Effector memory CD8-positive, alpha-beta T cell (primary cell): ENCODE measurements at regions not wholly inside any gene's neighbourhood (a gene's known extent, or its start where the extent isn't known, plus 50 kb on each side); places are given as distances from the start of the nearest gene placed in this dataset.

Experiments
- ATAC-seq: fragments of 150-1000 bp; cut with Tn5 transposase; replicated peaks from 2 replicates; pipeline ENCODE4 v1.10.0; 2021; ENCODE audit warnings: mild to moderate bottlenecking, moderate library complexity
- DNase-seq, 3 experiments: peaks; one replicate each; pipeline ENCODE4 v3.0.0; 2021
- H3K27ac Mint-ChIP-seq, 2 donors: one replicate each; pipeline ENCODE4 v1.8.0; 2022; ENCODE audit warnings: mild to moderate bottlenecking in 2 of 2, mixed read lengths in 2 of 2, moderate library complexity in 2 of 2
- H3K27me3 Mint-ChIP-seq, 2 donors: one replicate each; pipeline ENCODE4 v1.8.0; 2022; ENCODE audit warnings: mixed read lengths in 2 of 2
- H3K36me3 Mint-ChIP-seq: one replicate; pipeline ENCODE4 v1.8.0; 2022; ENCODE audit warnings: mild to moderate bottlenecking, moderate library complexity, mixed read lengths; ENCODE audit not compliant: insufficient read depth
- H3K4me1 Mint-ChIP-seq, 2 donors: one replicate each; pipeline ENCODE4 v1.8.0; 2022; ENCODE audit warnings: low read depth in 2 of 2, mixed read lengths in 2 of 2
- H3K4me3 Mint-ChIP-seq, 2 donors: one replicate each; pipeline ENCODE4 v1.8.0; 2022; ENCODE audit warnings: mild to moderate bottlenecking in 2 of 2, mixed read lengths in 2 of 2, moderate library complexity in 2 of 2
- H3K9me3 Mint-ChIP-seq, 2 donors: one replicate each; pipeline ENCODE4 v1.8.0; 2022; ENCODE audit warnings: mixed read lengths in 2 of 2

GRCh38 chr1:99123936-99124335, 119.3 kb upstream of the PLPPR5 start:
- ATAC-seq: no peak
- no peak overlapping the region for H3K27ac Mint-ChIP-seq
- no peaks in the 10 kb centered on the region for H3K9me3 Mint-ChIP-seq
- H3K36me3 Mint-ChIP-seq: no peaks in the 10 kb centered on the region
- H3K4me3 Mint-ChIP-seq: no peak overlapping the region
- H3K27me3 Mint-ChIP-seq: peaks cover 0 to 10% of the 10 kb centered on the region in 2 donors
- no peak for DNase-seq
- no peaks in the 10 kb centered on the region for H3K4me1 Mint-ChIP-seq

DNA sequence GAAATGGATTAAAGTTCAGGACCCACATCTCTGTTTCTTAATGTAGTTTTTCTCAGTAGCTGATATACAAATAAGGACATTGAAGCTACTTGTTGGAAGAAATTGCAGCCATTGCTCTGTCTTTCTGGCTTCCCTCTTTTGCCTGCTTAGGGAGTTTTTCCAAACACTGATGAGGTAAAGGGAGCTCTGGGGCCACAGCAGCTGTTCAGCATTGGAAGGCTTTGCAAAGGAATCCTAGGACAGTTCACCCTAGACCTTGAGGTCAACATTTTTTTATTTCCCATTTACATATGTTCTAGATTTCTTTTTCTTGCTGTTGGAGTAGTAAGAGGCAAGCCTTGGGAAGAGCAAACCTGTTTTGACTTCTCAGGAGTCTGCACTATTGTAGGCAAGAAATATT, 126.9 kb upstream of the PLPPR5 start:
- ATAC-seq (no peak), DNase-seq (no peak)
- no peak overlapping the region for H3K27ac Mint-ChIP-seq
- no peaks in the 10 kb centered on the region for H3K9me3 Mint-ChIP-seq
- H3K27me3 Mint-ChIP-seq: peaks cover 9 to 27% of the 10 kb centered on the region in 2 donors
- H3K4me1 Mint-ChIP-seq: no peaks in the 10 kb centered on the region
- no peaks in the 10 kb centered on the region for H3K36me3 Mint-ChIP-seq
- H3K4me3 Mint-ChIP-seq: no peak overlapping the region

DNA sequence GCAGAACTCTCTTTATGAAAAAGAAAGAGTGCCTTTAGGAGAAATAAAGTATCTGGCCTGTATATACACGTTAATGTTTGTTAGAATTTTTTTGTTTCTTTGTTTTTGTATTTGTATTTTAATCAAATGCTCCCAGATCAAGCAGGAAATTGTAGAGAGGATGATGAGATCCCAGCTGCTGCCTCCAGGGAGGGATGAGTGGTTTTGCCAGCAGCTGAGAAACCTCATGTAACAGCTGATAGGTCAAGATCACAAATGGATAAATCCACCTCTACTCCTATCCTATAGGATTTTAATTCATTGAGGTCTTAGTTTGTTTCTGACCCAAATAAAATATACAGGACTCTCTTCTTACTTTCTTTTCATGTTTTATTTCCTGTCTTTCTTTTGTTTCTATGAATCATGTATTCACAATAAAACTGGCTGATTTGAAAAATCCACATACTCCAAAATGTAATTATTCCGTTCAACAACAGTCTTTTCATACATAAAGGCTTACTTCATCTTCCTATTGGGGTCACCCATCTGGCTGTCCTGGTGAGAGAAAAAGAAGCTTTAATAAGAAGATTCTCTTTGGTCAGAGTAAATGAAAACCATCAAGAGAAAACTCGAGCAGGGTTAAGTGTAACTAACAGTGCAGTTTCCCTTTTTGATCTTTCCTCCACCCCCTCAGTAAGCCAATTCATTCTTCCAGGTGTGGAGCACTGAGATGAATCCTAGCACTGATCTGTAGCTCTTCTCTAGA, 129.3 kb upstream of the PLPPR5 start:
- no peaks in the 10 kb centered on the region for H3K9me3 Mint-ChIP-seq
- no peak overlapping the region for H3K4me3 Mint-ChIP-seq
- H3K27me3 Mint-ChIP-seq: peaks cover 9 to 17% of the 10 kb centered on the region in 2 donors

DNA sequence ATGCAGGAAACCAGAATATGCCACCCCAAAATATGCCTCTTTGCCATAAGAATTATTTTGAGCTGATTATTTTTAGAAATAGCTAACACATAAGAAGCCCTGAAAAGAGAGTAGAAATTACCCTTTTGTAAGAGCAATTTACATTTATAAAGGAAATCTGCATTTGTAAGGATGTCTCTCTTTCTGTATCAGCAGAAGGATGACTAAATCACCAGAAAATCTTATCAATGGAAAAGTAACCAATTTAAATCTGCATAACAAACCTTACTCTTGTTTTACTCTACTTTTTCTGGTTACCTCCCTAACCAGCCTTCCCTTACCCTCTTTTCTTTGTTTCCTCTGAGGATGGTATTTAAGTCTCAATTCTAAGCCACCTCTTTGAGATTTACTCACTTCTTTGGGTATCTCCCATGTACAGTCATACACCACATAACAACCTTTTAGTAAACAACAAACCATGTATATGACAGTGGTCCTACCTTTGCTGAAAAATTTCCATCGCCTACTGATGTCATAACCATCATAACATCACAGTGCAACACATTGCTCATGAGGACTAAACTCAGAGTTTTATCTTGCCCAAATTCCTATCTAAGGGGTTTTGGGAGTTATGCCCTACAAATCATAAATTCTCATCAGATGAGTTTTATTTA, 126.6 kb upstream of the PLPPR4 start:
- peaks cover 0 to 2% of the 10 kb centered on the region in 2 donors for H3K4me1 Mint-ChIP-seq
- H3K9me3 Mint-ChIP-seq: no peaks in the 10 kb centered on the region
- H3K27ac Mint-ChIP-seq: no peak overlapping the region

More for the DNA sequence above, 129.3 kb upstream of the PLPPR5 start:
- H3K4me1 Mint-ChIP-seq: peaks cover 0 to 2% of the 10 kb centered on the region in 2 donors
- ATAC-seq (no peak), DNase-seq (no peak)
- no peak overlapping the region for H3K27ac Mint-ChIP-seq
- H3K36me3 Mint-ChIP-seq: no peaks in the 10 kb centered on the region

GRCh38 chr1:99139876-99140275, 124.4 kb upstream of the PLPPR4 start:
- ATAC-seq (no peak), DNase-seq (no peak)
- Mint-ChIP-seq H3K9me3 (no peaks in the 10 kb centered on the region), H3K4me1 (peaks cover 0 to 2% of the 10 kb centered on the region in 2 donors), H3K36me3 (no peaks in the 10 kb centered on the region), H3K27ac (no peak overlapping the region), H3K4me3 (no peak overlapping the region), H3K27me3 (peaks cover 0 to 6% of the 10 kb centered on the region in 2 donors)

More for the DNA sequence above, 126.6 kb upstream of the PLPPR4 start:
- Mint-ChIP-seq H3K4me3 (no peak overlapping the region), H3K36me3 (no peaks in the 10 kb centered on the region), H3K27me3 (no peaks in the 10 kb centered on the region)
- ATAC-seq (no peak), DNase-seq (no peak)

GRCh38 chr1:99146129-99146848, 118.0 kb upstream of the PLPPR4 start:
- DNase-seq (no peak), ATAC-seq (no peak)
- no peaks in the 10 kb centered on the region for H3K9me3 Mint-ChIP-seq
- H3K36me3 Mint-ChIP-seq: no peaks in the 10 kb centered on the region
- no peak overlapping the region for H3K4me3 Mint-ChIP-seq
- no peaks in the 10 kb centered on the region for H3K4me1 Mint-ChIP-seq
- peaks cover 0 to 17% of the 10 kb centered on the region in 2 donors for H3K27me3 Mint-ChIP-seq
- no peak overlapping the region for H3K27ac Mint-ChIP-seq

- Mint-ChIP-seq H3K27ac (no peak overlapping the region), H3K4me3 (no peak overlapping the region), H3K27me3 (peaks cover 0 to 11% of the 10 kb centered on the region in 2 donors), H3K9me3 (no peaks in the 10 kb centered on the region), H3K36me3 (no peaks in the 10 kb centered on the region), H3K4me1 (no peaks in the 10 kb centered on the region)
- ATAC-seq: no peak
- no peak for DNase-seq
Observed at GRCh38 chr1:99149952-99150351, 114.3 kb upstream of the PLPPR4 start.

- Mint-ChIP-seq H3K27ac (no peak overlapping the region), H3K4me3 (no peak overlapping the region), H3K9me3 (no peaks in the 10 kb centered on the region), H3K36me3 (no peaks in the 10 kb centered on the region), H3K27me3 (peaks cover 0 to 6% of the 10 kb centered on the region in 2 donors), H3K4me1 (no peaks in the 10 kb centered on the region)
- no peak for ATAC-seq
- no peak for DNase-seq
Observed at GRCh38 chr1:99152132-99152531, 112.2 kb upstream of the PLPPR4 start.

DNA sequence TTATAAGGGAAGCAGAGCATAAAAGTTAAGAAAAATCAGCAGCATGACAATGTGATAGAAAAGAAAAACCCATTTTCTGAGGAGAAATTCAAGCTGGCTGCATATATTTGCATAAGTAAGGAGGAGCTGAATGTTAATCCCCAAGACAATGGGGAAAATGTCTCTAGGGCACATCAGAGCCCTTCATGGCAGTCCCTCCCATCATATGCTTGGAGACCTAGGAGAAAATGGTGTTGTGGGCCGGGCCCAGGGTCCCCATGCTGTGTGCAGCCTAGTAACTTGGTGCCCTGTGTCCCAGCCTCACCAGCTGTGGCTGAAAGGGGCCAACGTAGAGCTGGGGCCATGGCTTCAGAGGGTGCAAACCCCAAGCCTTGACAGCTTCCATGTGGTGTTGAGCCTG, 100.6 kb upstream of the PLPPR4 start:
- no peak for ATAC-seq
- H3K9me3 Mint-ChIP-seq: no peaks in the 10 kb centered on the region
- no peaks in the 10 kb centered on the region for H3K4me1 Mint-ChIP-seq
- no peak for DNase-seq
- peaks cover 28 to 49% of the 10 kb centered on the region in 2 donors for H3K27me3 Mint-ChIP-seq
- no peak overlapping the region for H3K27ac Mint-ChIP-seq
- no peak overlapping the region for H3K4me3 Mint-ChIP-seq
- H3K36me3 Mint-ChIP-seq: no peaks in the 10 kb centered on the region

DNA sequence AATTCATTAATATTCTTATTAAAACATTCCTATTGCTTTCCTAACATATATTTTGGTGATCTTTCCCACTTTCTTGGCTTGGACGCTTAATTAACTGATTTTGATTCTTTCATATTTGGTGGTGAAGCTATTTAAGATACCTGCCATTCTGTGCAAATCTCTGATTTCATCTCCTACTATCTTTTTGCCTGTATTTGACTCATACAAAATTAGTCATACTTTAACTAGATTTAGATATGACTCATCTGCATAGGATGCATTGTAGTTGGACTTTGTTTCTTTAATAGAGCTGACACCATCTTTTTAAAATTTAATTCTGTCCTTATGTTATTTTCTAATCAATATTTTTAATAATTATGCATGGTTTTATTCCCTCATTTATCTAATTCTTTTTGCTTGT, 93.8 kb upstream of the PLPPR4 start:
- ATAC-seq (no peak), DNase-seq (no peak)
- no peak overlapping the region for H3K27ac Mint-ChIP-seq
- H3K27me3 Mint-ChIP-seq: peaks cover 23 to 25% of the 10 kb centered on the region in 2 donors
- H3K4me1 Mint-ChIP-seq: no peaks in the 10 kb centered on the region
- H3K9me3 Mint-ChIP-seq: no peaks in the 10 kb centered on the region
- no peaks in the 10 kb centered on the region for H3K36me3 Mint-ChIP-seq
- H3K4me3 Mint-ChIP-seq: no peak overlapping the region

DNA sequence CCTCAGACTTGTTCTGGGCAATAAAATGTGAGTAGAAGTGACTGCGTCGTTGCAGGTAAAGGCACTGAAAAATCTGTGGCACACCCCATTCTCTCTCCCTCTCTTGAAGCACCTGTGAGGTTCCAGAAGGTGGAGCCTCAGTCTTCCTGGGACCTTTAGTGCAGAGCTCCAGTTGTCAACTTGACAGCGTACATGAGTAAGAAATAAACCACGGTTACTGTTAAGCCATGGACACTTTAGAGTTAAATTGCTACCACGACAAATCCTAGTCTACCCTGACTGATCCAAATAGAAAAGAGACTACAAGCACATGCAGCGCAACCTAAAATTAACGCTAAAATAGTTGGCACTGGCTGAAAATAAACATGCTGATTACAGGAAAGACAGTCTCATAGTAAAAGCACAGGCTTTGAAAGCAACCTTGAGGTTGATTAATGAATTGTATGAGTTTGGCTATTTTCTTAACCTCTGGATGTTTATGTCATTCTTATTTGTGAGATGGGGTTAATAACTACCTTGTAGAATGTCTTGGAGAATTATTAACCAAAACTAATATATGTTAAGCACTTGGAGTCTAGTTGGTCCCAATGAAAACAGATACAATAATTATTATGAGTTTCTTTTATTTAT, 93.0 kb upstream of the PLPPR4 start:
- Mint-ChIP-seq H3K9me3 (no peaks in the 10 kb centered on the region), H3K4me3 (no peak overlapping the region), H3K4me1 (no peaks in the 10 kb centered on the region), H3K36me3 (no peaks in the 10 kb centered on the region), H3K27me3 (peaks cover 17 to 19% of the 10 kb centered on the region in 2 donors), H3K27ac (no peak overlapping the region)
- ATAC-seq (no peak), DNase-seq (no peak)

GRCh38 chr1:99173282-99173681, 91.0 kb upstream of the PLPPR4 start:
- Mint-ChIP-seq H3K4me3 (no peak overlapping the region), H3K36me3 (no peaks in the 10 kb centered on the region), H3K27ac (no peak overlapping the region), H3K4me1 (no peaks in the 10 kb centered on the region), H3K9me3 (no peaks in the 10 kb centered on the region), H3K27me3 (peaks cover 14 to 20% of the 10 kb centered on the region in 2 donors)
- DNase-seq (no peak), ATAC-seq (no peak)

DNA sequence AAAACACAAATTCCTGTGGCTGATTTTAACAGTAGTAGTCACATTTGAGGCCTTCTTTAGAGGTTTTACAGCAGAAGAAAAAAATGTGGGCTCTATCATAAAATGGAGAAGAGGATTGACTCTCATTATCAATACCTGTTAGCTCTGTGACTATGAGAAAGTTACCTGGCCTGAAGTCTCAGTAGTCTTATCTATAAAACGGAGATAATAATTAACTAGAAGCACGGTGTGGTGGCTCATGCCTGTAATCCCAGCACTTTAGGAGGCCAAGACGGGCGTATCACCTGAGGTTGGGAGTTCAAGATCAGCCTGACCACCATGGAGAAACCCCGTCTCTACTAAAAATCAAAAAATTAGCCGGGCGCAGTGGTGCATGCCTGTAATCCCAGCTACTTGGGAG, 90.4 kb upstream of the PLPPR4 start:
- no peaks in the 10 kb centered on the region for H3K9me3 Mint-ChIP-seq
- no peaks in the 10 kb centered on the region for H3K36me3 Mint-ChIP-seq
- DNase-seq (no peak), ATAC-seq (no peak)
- no peak overlapping the region for H3K27ac Mint-ChIP-seq
- peaks cover 14 to 26% of the 10 kb centered on the region in 2 donors for H3K27me3 Mint-ChIP-seq
- H3K4me3 Mint-ChIP-seq: no peak overlapping the region
- no peaks in the 10 kb centered on the region for H3K4me1 Mint-ChIP-seq
